ENCODE measurements at regions not wholly inside any gene's neighbourhood (a gene's known extent, or its start where the extent isn't known, plus 50 kb on each side); places are given as distances from the start of the nearest gene placed in this dataset.
A peak's percentile ranks its signal among the peaks of the same experiment; 100 is the strongest.

GRCh38 chr17:79667746-79668145, 56.9 kb upstream of the RBFOX3 start:
- Histone ChIP-seq H3K4me1 (ENCODE audit: control insufficient read depth, insufficient read depth, low read length) (no peaks in the 10 kb centered on the region), H3K4me3 (ENCODE audit: low read depth, low read length) (no peak overlapping the region), H3K36me3 (ENCODE audit: control insufficient read depth in 2 of 2, insufficient read depth in 1 of 2, low read length in 2 of 2) (no peaks in the 10 kb centered on the region), H3K27ac (ENCODE audit: extremely low read depth, low read depth, low read length) (no peak overlapping the region), H3K9me3 (ENCODE audit: control insufficient read depth, insufficient read depth, low read depth, low read length) (no peaks in the 10 kb centered on the region)
- ChIA-PET CTCF (interaction anchor here (0.7 kb wide), 1 partner anchor 267 kb away, joined by 3 read pairs; no protein-coding TSS in a partner anchor), POLR2A (no interaction called here)
- TF ChIP-seq KLF10 (tag by site-specific recombination; IDR thresholded peaks at IDR 0.05) = no peak
- no peak for TF ChIP-seq ZNF354C (tag by site-specific recombination; IDR thresholded peaks at IDR 0.05; ENCODE audit: borderline replicate concordance, low read depth)
- TF ChIP-seq ZNF645 (tag by site-specific recombination; IDR thresholded peaks at IDR 0.05) = no peak
- no peak for TF ChIP-seq ZNF585B (tag by site-specific recombination; IDR thresholded peaks at IDR 0.05)
- no peak for TF ChIP-seq SCRT1 (tag by site-specific recombination; IDR thresholded peaks at IDR 0.05; ENCODE audit: borderline replicate concordance)
- no peak for TF ChIP-seq ZFP37 (tag by site-specific recombination; IDR thresholded peaks at IDR 0.05)
- TF ChIP-seq SP3 (tag by site-specific recombination; IDR thresholded peaks at IDR 0.05) = no peak
- no peak for TF ChIP-seq ZBTB20 (tag by site-specific recombination; IDR thresholded peaks at IDR 0.05)
- no peak for TF ChIP-seq ZNF274 (IDR thresholded peaks at IDR 0.05; ENCODE audit: low read length)
- no peak for TF ChIP-seq ZNF274 (tag by site-specific recombination; IDR thresholded peaks at IDR 0.05; ENCODE audit: borderline replicate concordance)
- TF ChIP-seq ZBTB6 (tag by site-specific recombination; IDR thresholded peaks at IDR 0.05) = no peak
- no peak for TF ChIP-seq GLIS1 (tag by site-specific recombination; IDR thresholded peaks at IDR 0.05)
- TF ChIP-seq ZSCAN23 (tag by site-specific recombination; IDR thresholded peaks at IDR 0.05) = no peak
- no peak for TF ChIP-seq ZNF140 (tag by site-specific recombination; IDR thresholded peaks at IDR 0.05)
- TF ChIP-seq ZNF169 (tag by site-specific recombination; IDR thresholded peaks at IDR 0.05) = no peak

GRCh38 chr17:79667121-79667715, 56.4 kb upstream of the RBFOX3 start:
- ChIA-PET CTCF (interaction anchor here (0.6 to 0.7 kb wide), 3 partner anchors 266 to 1119 kb away, joined by 3 to 5 read pairs (median 3); no protein-coding TSS in a partner anchor), POLR2A (no interaction called here)
- Histone ChIP-seq H3K36me3 (ENCODE audit: control insufficient read depth in 2 of 2, insufficient read depth in 1 of 2, low read length in 2 of 2) (no peaks in the 10 kb centered on the region), H3K4me3 (ENCODE audit: low read depth, low read length) (no peak overlapping the region), H3K27ac (ENCODE audit: extremely low read depth, low read depth, low read length) (no peak overlapping the region), H3K9me3 (ENCODE audit: control insufficient read depth, insufficient read depth, low read depth, low read length) (no peaks in the 10 kb centered on the region), H3K4me1 (ENCODE audit: control insufficient read depth, insufficient read depth, low read length) (no peaks in the 10 kb centered on the region)
- no peak for TF ChIP-seq OVOL3 (tag by site-specific recombination; IDR thresholded peaks at IDR 0.05)
- no peak for TF ChIP-seq MZF1 (tag by site-specific recombination; IDR thresholded peaks at IDR 0.05; ENCODE audit: borderline replicate concordance)
- peak; percentile 70; the same call in 1 of the 2 replicates for TF ChIP-seq RBAK (tag by site-specific recombination; IDR thresholded peaks at IDR 0.05)
- TF ChIP-seq TRIM28 (IDR thresholded peaks at IDR 0.05; ENCODE audit: borderline replicate concordance, low read length) = peak; percentile 14; the same call in 1 of the 2 replicates

GRCh38 chr17:79666111-79666510, 55.3 kb upstream of the RBFOX3 start:
- ChIA-PET POLR2A (interaction anchor here (0.6 kb wide), 1 partner anchor 1135 kb away, joined by 3 read pairs; no protein-coding TSS in a partner anchor), CTCF (interaction anchor here (0.6 to 1.1 kb wide), 3 partner anchors 19 to 581 kb away, joined by 3 to 4 read pairs (median 4); no protein-coding TSS in a partner anchor)
- Histone ChIP-seq H3K9me3 (ENCODE audit: control insufficient read depth, insufficient read depth, low read depth, low read length) (no peaks in the 10 kb centered on the region), H3K4me1 (ENCODE audit: control insufficient read depth, insufficient read depth, low read length) (no peaks in the 10 kb centered on the region), H3K4me3 (ENCODE audit: low read depth, low read length) (no peak overlapping the region), H3K27ac (ENCODE audit: extremely low read depth, low read depth, low read length) (no peak overlapping the region), H3K36me3 (ENCODE audit: control insufficient read depth in 2 of 2, insufficient read depth in 1 of 2, low read length in 2 of 2) (no peaks in the 10 kb centered on the region)
- no peak for TF ChIP-seq ZNF514 (tag by site-specific recombination; IDR thresholded peaks at IDR 0.05)
- no peak for TF ChIP-seq ZNF561 (tag by site-specific recombination; IDR thresholded peaks at IDR 0.05; ENCODE audit: borderline replicate concordance)
- no peak for TF ChIP-seq ZNF791 (tag by site-specific recombination; IDR thresholded peaks at IDR 0.05)
- no peak for TF ChIP-seq ZNF391 (tag by site-specific recombination; IDR thresholded peaks at IDR 0.05; ENCODE audit: borderline replicate concordance, low read depth)
- no peak for TF ChIP-seq GFI1B (tag by site-specific recombination; IDR thresholded peaks at IDR 0.05)
- TF ChIP-seq PRDM1 (tag by site-specific recombination; IDR thresholded peaks at IDR 0.05) = no peak
- no peak for TF ChIP-seq ZNF311 (tag by site-specific recombination; IDR thresholded peaks at IDR 0.05; ENCODE audit: borderline replicate concordance)
- TF ChIP-seq ZNF19 (tag by site-specific recombination; IDR thresholded peaks at IDR 0.05; ENCODE audit: low read depth) = no peak
- TF ChIP-seq KLF17 (tag by site-specific recombination; IDR thresholded peaks at IDR 0.05) = no peak
- no peak for TF ChIP-seq ZNF174 (tag by site-specific recombination; IDR thresholded peaks at IDR 0.05)
- no peak for TF ChIP-seq ZNF350 (tag by site-specific recombination; IDR thresholded peaks at IDR 0.05)
- TF ChIP-seq ZNF623 (tag by site-specific recombination; IDR thresholded peaks at IDR 0.05) = no peak

Data from HEK293 (cell line).